RWPE2 (cell line): ENCODE measurements at regions not wholly inside any gene's neighbourhood (a gene's known extent, or its start where the extent isn't known, plus 50 kb on each side); places are given as distances from the start of the nearest gene placed in this dataset.
"Not testable (repeated sequence)": the region's sequence is repeated elsewhere in the genome, so short reads cannot be mapped to it uniquely, and the experiment has no call there.

Experiments used
- ATAC-seq: fragments of 200-7000 bp; cut with Tn5 transposase; 3 replicates; pipeline ENCODE4 v1.9.1; 2021; ENCODE audit warnings: low read depth
- DNase-seq: peaks from one replicate; pipeline ENCODE4 v3.0.0-alpha.2; 2020; ENCODE audit warnings: low spot score
- H3K27ac ChIP-seq: fragments of 450-650 bp; 2 replicates; pipeline ENCODE4 v1.5.1; 2017; ENCODE audit warnings: mild to moderate bottlenecking; ENCODE audit not compliant: poor library complexity, severe bottlenecking
- H3K27me3 ChIP-seq: fragments of 250-450 bp; sonication (Bioruptor Pico); 2 replicates; pipeline ENCODE4 v1.5.1; 2021; ENCODE audit warnings: mild to moderate bottlenecking, moderate library complexity; ENCODE audit not compliant: insufficient read depth, poor library complexity, severe bottlenecking
- H3K36me3 ChIP-seq: fragments of 250-450 bp; sonication (Bioruptor Pico); 2 replicates; pipeline ENCODE4 v1.5.1; 2020; ENCODE audit warnings: low read depth, mild to moderate bottlenecking, moderate library complexity
- H3K4me1 ChIP-seq: fragments of 250-450 bp; sonication (Bioruptor Pico); 2 replicates; pipeline ENCODE4 v1.5.1; 2021; ENCODE audit warnings: mild to moderate bottlenecking, moderate library complexity; ENCODE audit not compliant: insufficient read depth, poor library complexity, severe bottlenecking
- H3K4me3 ChIP-seq: fragments of 250-450 bp; sonication (Bioruptor Pico); 2 replicates; pipeline ENCODE4 v1.5.1; 2021; ENCODE audit warnings: mild to moderate bottlenecking, moderate library complexity; ENCODE audit not compliant: severe bottlenecking
- H3K9me3 ChIP-seq: fragments of 250-450 bp; sonication (Bioruptor Pico); 2 replicates; pipeline ENCODE4 v1.5.1; 2021; ENCODE audit warnings: mild to moderate bottlenecking, moderate library complexity; ENCODE audit not compliant: severe bottlenecking
- CTCF ChIP-seq: fragments of 450-650 bp; IDR thresholded peaks from one replicate; pipeline ENCODE4 v1.5.1; 2017; ENCODE audit warnings: mild to moderate bottlenecking, moderate library complexity; ENCODE audit not compliant: poor library complexity, severe bottlenecking

GRCh38 chr14:40345334-40345733 lies 913.1 kb upstream of the FBXO33 start:
- no peak for TF ChIP-seq CTCF
- no peak for ATAC-seq
- Histone ChIP-seq H3K27ac (no peak overlapping the region), H3K36me3 (no peaks in the 10 kb centered on the region), H3K9me3 (no peaks in the 10 kb centered on the region), H3K27me3 (no peaks in the 10 kb centered on the region), H3K4me1 (no peaks in the 10 kb centered on the region), H3K4me3 (no peak overlapping the region)
- no peak for DNase-seq

GRCh38 chr14:40340708-40341107 lies 908.5 kb upstream of the FBXO33 start:
- no peaks in the 10 kb centered on the region for H3K4me1 ChIP-seq
- DNase-seq (no peak), ATAC-seq (no peak)
- H3K27ac ChIP-seq: no peak overlapping the region
- H3K9me3 ChIP-seq: no peaks in the 10 kb centered on the region
- H3K4me3 ChIP-seq: no peak overlapping the region
- peaks cover 3% of the 10 kb centered on the region for H3K27me3 ChIP-seq
- no peak for TF ChIP-seq CTCF
- no peaks in the 10 kb centered on the region for H3K36me3 ChIP-seq

- ATAC-seq: no peak; the same call in 2 of the 3 replicates
- Histone ChIP-seq H3K9me3 (no peaks in the 10 kb centered on the region), H3K27ac (no peak overlapping the region), H3K4me1 (no peaks in the 10 kb centered on the region), H3K27me3 (peaks cover 3% of the 10 kb centered on the region), H3K4me3 (no peak overlapping the region), H3K36me3 (no peaks in the 10 kb centered on the region)
- DNase-seq: no peak
- no peak for TF ChIP-seq CTCF
These were observed 904.6 kb upstream of the FBXO33 start for GRCh38 chr14:40336846-40337245.

- H3K27me3 ChIP-seq, ATAC-seq, H3K4me1 ChIP-seq, H3K9me3 ChIP-seq, H3K27ac ChIP-seq, DNase-seq, H3K36me3 ChIP-seq, H3K4me3 ChIP-seq: not testable (repeated sequence)
These were observed 894.3 kb upstream of the FBXO33 start for GRCh38 chr14:40326519-40326918.

GRCh38 chr14:40318211-40318719 lies 886.0 kb upstream of the FBXO33 start:
- no peak for TF ChIP-seq CTCF
- H3K27ac ChIP-seq: no peak overlapping the region
- no peak for DNase-seq
- H3K9me3 ChIP-seq: no peaks in the 10 kb centered on the region
- no peak overlapping the region for H3K4me3 ChIP-seq
- no peak for ATAC-seq
- H3K4me1 ChIP-seq: no peaks in the 10 kb centered on the region
- no peaks in the 10 kb centered on the region for H3K27me3 ChIP-seq
- no peaks in the 10 kb centered on the region for H3K36me3 ChIP-seq
